K562 (cell line): ENCODE measurements at regions not wholly inside any gene's neighbourhood (a gene's known extent, or its start where the extent isn't known, plus 50 kb on each side); places are given as distances from the start of the nearest gene placed in this dataset.
"Not testable (repeated sequence)": the region's sequence is repeated elsewhere in the genome, so short reads cannot be mapped to it uniquely, and the experiment has no call there.

Experiments used
- BCOR ChIP-seq: fragments of 450-650 bp; IDR thresholded peaks from 2 replicates; pipeline ENCODE4 v1.6.1; 2016
- BHLHE40 ChIP-seq: IDR thresholded peaks from 2 replicates; pipeline ENCODE4 v1.6.1; 2011; ENCODE audit warnings: low read length, improper control_type of control experiment
- ETV6 ChIP-seq, 3 experiments: fragments of 150-350 bp in 1 of 3; sonication (generic) in 1 of 3; formaldehyde crosslinking in 1 of 3; IDR thresholded peaks; 2 replicates each; pipeline versions ENCODE4 v1.6.1 to v1.8.0; 2014 to 2022; ENCODE audit warnings: borderline replicate concordance in 2 of 3, low read depth in 2 of 3, antibody characterized with exemption in 1 of 3, low read length in 1 of 3, mild to moderate bottlenecking in 1 of 3, missing genetic modification reagents in 1 of 3
- FOSL1 ChIP-seq: fragments of 200-800 bp; sonication (Bioruptor generic); conservative IDR thresholded peaks from 2 replicates; pipeline ENCODE4 v1.6.1; 2016; ENCODE audit warnings: missing genetic modification characterization, missing compliant biosample characterization
- HMGXB4 ChIP-seq: sonication (generic); formaldehyde crosslinking; IDR thresholded peaks from 2 replicates; pipeline ENCODE4 v1.8.1; 2023; ENCODE audit warnings: mild to moderate bottlenecking, missing genetic modification reagents
- NCOR1 ChIP-seq: fragments of 450-650 bp; IDR thresholded peaks from 2 replicates; pipeline ENCODE4 v1.6.1; 2016; ENCODE audit warnings: mild to moderate bottlenecking, moderate library complexity
- NKRF ChIP-seq: fragments of 450-650 bp; IDR thresholded peaks from 2 replicates; pipeline ENCODE4 v1.6.1; 2016; ENCODE audit warnings: borderline replicate concordance
- NR2F6 ChIP-seq: fragments of 450-650 bp; formaldehyde crosslinking; IDR thresholded peaks from 2 replicates; pipeline ENCODE4 v1.4.0; 2020; ENCODE audit warnings: mild to moderate bottlenecking
- SMARCC2 ChIP-seq: fragments of 450-650 bp; IDR thresholded peaks from 2 replicates; pipeline ENCODE4 v1.6.1; 2017; ENCODE audit warnings: antibody characterized with exemption, moderate library complexity, mild to moderate bottlenecking, low read depth
- STAT5A ChIP-seq: IDR thresholded peaks from 2 replicates; pipeline ENCODE4 v1.6.1; 2012; ENCODE audit warnings: low read length, inconsistent platforms, borderline replicate concordance
- TCF7 ChIP-seq: sonication (generic); IDR thresholded peaks from 2 replicates; pipeline ENCODE4 v1.6.1; 2016; ENCODE audit warnings: antibody characterized with exemption, borderline replicate concordance
- TF ChIP-seq, protein P1 (sequence below), 3 experiments: IDR thresholded peaks in 2 of 3; conservative IDR thresholded peaks in 1 of 3; 2 replicates each; pipeline ENCODE4 v1.5.1; 2011 to 2012; ENCODE audit warnings: low read length in 3 of 3, mild to moderate bottlenecking in 3 of 3, control low read depth in 2 of 3, improper control_type of control experiment in 1 of 3, inconsistent platforms in 1 of 3, low read depth in 1 of 3, mixed read lengths in 1 of 3, moderate library complexity in 1 of 3; ENCODE audit not compliant: insufficient read depth in 2 of 3

GRCh38 chr10:106019559-106019958, 1144.9 kb downstream of the SORCS1 start:
- TF ChIP-seq ETV6 (IDR thresholded peaks at IDR 0.05; ENCODE audit: borderline replicate concordance in 1 of 2, low read depth in 2 of 2, low read length in 1 of 2); ETV6 (CRISPR knock-in tag; IDR thresholded peaks at IDR 0.05; ENCODE audit: borderline replicate concordance); NKRF; FOSL1; NR2F6; BCOR; SMARCC2; NCOR1; TCF7; STAT5A; BHLHE40; HMGXB4 (CRISPR knock-in tag): not testable (repeated sequence)
- TF ChIP-seq, protein P1, sequence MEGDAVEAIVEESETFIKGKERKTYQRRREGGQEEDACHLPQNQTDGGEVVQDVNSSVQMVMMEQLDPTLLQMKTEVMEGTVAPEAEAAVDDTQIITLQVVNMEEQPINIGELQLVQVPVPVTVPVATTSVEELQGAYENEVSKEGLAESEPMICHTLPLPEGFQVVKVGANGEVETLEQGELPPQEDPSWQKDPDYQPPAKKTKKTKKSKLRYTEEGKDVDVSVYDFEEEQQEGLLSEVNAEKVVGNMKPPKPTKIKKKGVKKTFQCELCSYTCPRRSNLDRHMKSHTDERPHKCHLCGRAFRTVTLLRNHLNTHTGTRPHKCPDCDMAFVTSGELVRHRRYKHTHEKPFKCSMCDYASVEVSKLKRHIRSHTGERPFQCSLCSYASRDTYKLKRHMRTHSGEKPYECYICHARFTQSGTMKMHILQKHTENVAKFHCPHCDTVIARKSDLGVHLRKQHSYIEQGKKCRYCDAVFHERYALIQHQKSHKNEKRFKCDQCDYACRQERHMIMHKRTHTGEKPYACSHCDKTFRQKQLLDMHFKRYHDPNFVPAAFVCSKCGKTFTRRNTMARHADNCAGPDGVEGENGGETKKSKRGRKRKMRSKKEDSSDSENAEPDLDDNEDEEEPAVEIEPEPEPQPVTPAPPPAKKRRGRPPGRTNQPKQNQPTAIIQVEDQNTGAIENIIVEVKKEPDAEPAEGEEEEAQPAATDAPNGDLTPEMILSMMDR (IDR thresholded peaks at IDR 0.05 in 2 of 3, conservative IDR thresholded peaks at IDR 0.05 in 1 of 3; ENCODE audit: insufficient read depth in 2 of 3, low read depth in 1 of 3, low read length in 3 of 3), result not testable (repeated sequence)
